GM21526 (cell line): ENCODE measurements at regions not wholly inside any gene's neighbourhood (a gene's known extent, or its start where the extent isn't known, plus 50 kb on each side); places are given as distances from the start of the nearest gene placed in this dataset.
A peak's percentile ranks its signal among the peaks of the same experiment; 100 is the strongest.
"Not testable (repeated sequence)": the region's sequence is repeated elsewhere in the genome, so short reads cannot be mapped to it uniquely, and the experiment has no call there.

ENCODE experiments used
- ATAC-seq: cut with Tn5 transposase; IDR thresholded peaks from one replicate; pipeline ENCODE4 v1.9.1; 2021; ENCODE audit warnings: moderate library complexity; ENCODE audit not compliant: unreplicated experiment, low FRiP score

GRCh38 chr9:110129425-110129824, 78.5 kb downstream of the C9orf152 start:
- ATAC-seq, result no peak

- no peak for ATAC-seq
Measured at GRCh38 chr9:110130211-110130610, 77.7 kb downstream of the C9orf152 start.

GRCh38 chr9:110130791-110131416, 77.1 kb downstream of the C9orf152 start:
- ATAC-seq, result no peak

- ATAC-seq, result no peak
Measured at GRCh38 chr9:110131499-110131898, 76.5 kb downstream of the C9orf152 start.

GRCh38 chr9:110132531-110132930, 75.4 kb downstream of the C9orf152 start:
- ATAC-seq, result not testable (repeated sequence)

- no peak for ATAC-seq
Measured at GRCh38 chr9:110133059-110133458, 74.9 kb downstream of the C9orf152 start.

- ATAC-seq, result no peak
Measured at GRCh38 chr9:110133608-110134210, 74.2 kb downstream of the C9orf152 start.

- ATAC-seq, result no peak
Measured at GRCh38 chr9:110135846-110136245, 72.1 kb downstream of the C9orf152 start.

- no peak for ATAC-seq
Measured at GRCh38 chr9:110136802-110137201, 71.2 kb downstream of the C9orf152 start.

- no peak for ATAC-seq
Measured at GRCh38 chr9:110140276-110140675, 67.7 kb downstream of the C9orf152 start.

- no peak for ATAC-seq
Measured at GRCh38 chr9:110141227-110141793, 66.6 kb downstream of the C9orf152 start.

- no peak for ATAC-seq
Measured at GRCh38 chr9:110142253-110142652, 65.7 kb downstream of the C9orf152 start.

- ATAC-seq, result peak; percentile 25
Measured at GRCh38 chr9:110142868-110143481, 65.0 kb downstream of the C9orf152 start.

GRCh38 chr9:110143485-110143884, 64.5 kb downstream of the C9orf152 start:
- ATAC-seq, result peak; percentile 46

GRCh38 chr9:110143950-110144545, 63.9 kb downstream of the C9orf152 start:
- peak; percentile 44 for ATAC-seq

GRCh38 chr9:110146373-110146772, 61.6 kb downstream of the C9orf152 start:
- no peak for ATAC-seq

GRCh38 chr9:110148384-110148783, 59.6 kb downstream of the C9orf152 start:
- ATAC-seq, result peak; percentile 62

GRCh38 chr9:110148891-110149290, 59.1 kb downstream of the C9orf152 start:
- no peak for ATAC-seq
